Hepatocyte (in vitro differentiated cells): ENCODE measurements at regions not wholly inside any gene's neighbourhood (a gene's known extent, or its start where the extent isn't known, plus 50 kb on each side); places are given as distances from the start of the nearest gene placed in this dataset.

Experiments used
- CTCF ChIP-seq: fragments of 200-600 bp; sonication (generic); IDR thresholded peaks from 2 replicates; pipeline ENCODE4 v1.5.1; 2016; ENCODE audit warnings: antibody characterized with exemption, mild to moderate bottlenecking; ENCODE audit not compliant: poor library complexity
- EZH2 ChIP-seq: fragments of 200-600 bp; sonication (generic); IDR thresholded peaks from 2 replicates; pipeline ENCODE4 v1.6.1; 2016; ENCODE audit warnings: antibody characterized with exemption, mild to moderate bottlenecking, borderline replicate concordance
- EZH2phosphoT487 ChIP-seq: fragments of 200-600 bp; sonication (generic); IDR thresholded peaks from one replicate; pipeline ENCODE4 v1.6.1; 2018; ENCODE audit warnings: antibody characterized with exemption, mild to moderate bottlenecking, low read depth, moderate library complexity; ENCODE audit not compliant: unreplicated experiment, severe bottlenecking

- TF ChIP-seq CTCF: no peak
- TF ChIP-seq EZH2: no peak
- TF ChIP-seq EZH2phosphoT487: no peak
Observed at GRCh38 chr10:123392182-123392963, 238.2 kb downstream of the BUB3 start.
